Erythroblast (primary cell): ENCODE measurements at regions not wholly inside any gene's neighbourhood (a gene's known extent, or its start where the extent isn't known, plus 50 kb on each side); places are given as distances from the start of the nearest gene placed in this dataset.

Source experiments
- GATA1 ChIP-seq: IDR thresholded peaks from 2 replicates; pipeline ENCODE4 v1.6.1; 2011; ENCODE audit warnings: low read depth, mild to moderate bottlenecking, control low read depth, low read length, moderate library complexity
- POLR2A ChIP-seq: IDR thresholded peaks from 2 replicates; pipeline ENCODE4 v1.6.1; 2011; ENCODE audit warnings: mild to moderate bottlenecking, low read length

- TF ChIP-seq POLR2A (no peak), GATA1 (no peak)
Measured at GRCh38 chr1:187960125-187960638, 1131.4 kb downstream of the PLA2G4A start.
